ENCODE measurements at regions not wholly inside any gene's neighbourhood (a gene's known extent, or its start where the extent isn't known, plus 50 kb on each side); places are given as distances from the start of the nearest gene placed in this dataset.
A peak's percentile ranks its signal among the peaks of the same experiment; 100 is the strongest.

DNA sequence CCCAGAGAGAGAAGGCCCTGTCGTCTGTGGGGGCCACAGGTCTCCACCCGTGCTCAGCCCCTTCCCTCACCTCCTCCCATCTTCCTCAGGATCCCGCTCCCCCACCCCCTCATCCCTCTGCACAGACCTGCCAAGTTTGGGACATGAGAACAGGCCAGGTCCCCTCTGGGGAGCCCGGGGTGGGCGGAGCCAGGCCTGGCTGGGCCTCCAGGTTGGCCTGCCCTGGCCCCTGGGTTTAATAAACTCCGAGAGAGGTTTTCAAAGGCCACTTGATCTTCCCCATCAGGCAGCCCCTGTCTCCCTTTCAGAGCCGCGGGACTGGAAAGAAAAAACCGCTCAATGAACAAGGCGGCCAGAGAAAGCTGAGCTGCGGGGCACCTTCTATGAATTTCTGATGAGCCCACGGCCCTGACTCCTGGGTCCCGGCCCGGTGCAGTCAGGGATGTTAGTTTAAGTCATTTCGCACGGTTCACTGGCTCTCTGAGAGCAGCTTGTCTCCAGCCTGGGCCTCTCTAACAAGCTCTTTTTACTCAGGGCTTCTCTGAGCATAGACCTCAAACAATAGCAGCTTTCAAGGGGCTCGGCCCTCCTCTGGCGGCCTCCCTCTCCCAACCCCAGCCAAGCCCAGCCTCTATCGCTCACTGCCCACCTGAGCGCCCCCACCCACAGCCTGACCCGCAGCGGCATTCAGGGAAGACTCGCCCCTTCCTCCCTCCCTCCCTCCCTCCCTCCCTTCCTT lies 64.8 kb downstream of the RPUSD4 start:
- H4K8ac ChIP-seq (ENCODE audit: low read depth in 2 of 2, low read length in 2 of 2): no peak overlapping the region
- H4K20me1 ChIP-seq (ENCODE audit: insufficient read depth, low read length): no peaks in the 10 kb centered on the region
- no peak overlapping the region for H4K91ac ChIP-seq (ENCODE audit: insufficient read depth, low read depth, low read length)
- H3K4me3 ChIP-seq (ENCODE audit: insufficient read depth, low read depth, low read length): no peak overlapping the region
- no peak overlapping the region for H2BK15ac ChIP-seq (ENCODE audit: low read depth, low read length)
- H3K4me2 ChIP-seq (ENCODE audit: low read depth, low read length): no peak overlapping the region
- no peak overlapping the region for H3K4ac ChIP-seq (ENCODE audit: low read depth, low read length)
- no peak overlapping the region for H3K27ac ChIP-seq (ENCODE audit: insufficient read depth, low read length)
- no peak overlapping the region for H4K5ac ChIP-seq (ENCODE audit: low read depth, low read length)
- H3K27me3 ChIP-seq (ENCODE audit: control insufficient read depth, insufficient read depth, low read length): peaks cover 70% of the 10 kb centered on the region
- no peak overlapping the region for H3K9ac ChIP-seq (ENCODE audit: low read depth, low read length)
- no peak overlapping the region for H2BK120ac ChIP-seq (ENCODE audit: low read depth, low read length)
- POLR2A ChIA-PET (ENCODE audit: unreplicated experiment): no interaction called here
- dilution Hi-C loops (cut with HindIII; ENCODE audit: low sequenced_read_pairs, unreplicated experiment) (no loop called here), in situ Hi-C loops (cut with MboI; ENCODE audit: low sequenced_read_pairs) (no loop called here), intact Hi-C loops (cut with micrococcal nuclease) (no loop called here)
- peak overlapping the region; percentile 28 for H2AK9ac ChIP-seq (replicated peaks; ENCODE audit: low read depth, low read length, poor library complexity)
- no peak overlapping the region for H3K14ac ChIP-seq (replicated peaks; ENCODE audit: low read depth, low read length)
- H2AFZ ChIP-seq (replicated peaks; ENCODE audit: low read length, poor library complexity): no peak overlapping the region
- CTCF ChIA-PET: no interaction called here
- no TSS peak for BruUV-seq (replicated peaks)
- H3K23ac ChIP-seq (ENCODE audit: low read depth, low read length): no peak overlapping the region
- no peak overlapping the region for H2BK5ac ChIP-seq (ENCODE audit: low read depth, low read length, poor library complexity, severe bottlenecking)
- ATAC-seq (ENCODE audit: low read depth): no peak
- peaks cover 5% of the 10 kb centered on the region for H3K9me3 ChIP-seq (ENCODE audit: control insufficient read depth, insufficient read depth, low read length)
- H3K4me1 ChIP-seq (ENCODE audit: control insufficient read depth, insufficient read depth, low read length): no peaks in the 10 kb centered on the region; the same call in 1 of the 2 replicates
- no peak for DNase-seq
- no peak overlapping the region for H3K18ac ChIP-seq (ENCODE audit: low read depth, low read length)
- H3K56ac ChIP-seq (ENCODE audit: extremely low read depth, insufficient read depth, low read length): no peak overlapping the region
- TF ChIP-seq ELK1 (IDR thresholded peaks at IDR 0.05; ENCODE audit: borderline replicate concordance, low read depth, low read length) (no peak), RAD21 (IDR thresholded peaks at IDR 0.05; ENCODE audit: low read length) (no peak), RCOR1 (IDR thresholded peaks at IDR 0.05; ENCODE audit: insufficient replicate concordance, low read length) (no peak), CTCF (conservative IDR thresholded peaks at IDR 0.05; ENCODE audit: low read depth, low read length) (no peak), SMC3 (IDR thresholded peaks at IDR 0.05; ENCODE audit: low read depth, low read length) (no peak), RFX5 (IDR thresholded peaks at IDR 0.05; ENCODE audit: low read depth, low read length) (no peak), MAFK (IDR thresholded peaks at IDR 0.05; ENCODE audit: low read depth, low read length) (no peak), CHD1 (IDR thresholded peaks at IDR 0.05; ENCODE audit: low read depth, low read length) (no peak), NFE2L2 (IDR thresholded peaks at IDR 0.05; ENCODE audit: low read depth, low read length) (no peak), MAZ (IDR thresholded peaks at IDR 0.05; ENCODE audit: borderline replicate concordance, low read depth, low read length) (no peak), POLR2A (IDR thresholded peaks at IDR 0.05; ENCODE audit: low read depth, low read length) (no peak), BHLHE40 (IDR thresholded peaks at IDR 0.05; ENCODE audit: low read depth, low read length) (no peak), MXI1 (IDR thresholded peaks at IDR 0.05; ENCODE audit: borderline replicate concordance, low read depth, low read length) (no peak), FOS (IDR thresholded peaks at IDR 0.05; ENCODE audit: low read depth, low read length) (no peak), CEBPB (IDR thresholded peaks at IDR 0.05; ENCODE audit: low read depth, low read length) (no peak)
- TF ChIP-seq, protein P1, sequence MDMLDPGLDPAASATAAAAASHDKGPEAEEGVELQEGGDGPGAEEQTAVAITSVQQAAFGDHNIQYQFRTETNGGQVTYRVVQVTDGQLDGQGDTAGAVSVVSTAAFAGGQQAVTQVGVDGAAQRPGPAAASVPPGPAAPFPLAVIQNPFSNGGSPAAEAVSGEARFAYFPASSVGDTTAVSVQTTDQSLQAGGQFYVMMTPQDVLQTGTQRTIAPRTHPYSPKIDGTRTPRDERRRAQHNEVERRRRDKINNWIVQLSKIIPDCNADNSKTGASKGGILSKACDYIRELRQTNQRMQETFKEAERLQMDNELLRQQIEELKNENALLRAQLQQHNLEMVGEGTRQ (IDR thresholded peaks at IDR 0.05; ENCODE audit: low read depth, low read length): no peak
- H2AK5ac ChIP-seq (ENCODE audit: low read depth, low read length): no peak overlapping the region
- H3K36me3 ChIP-seq (ENCODE audit: control insufficient read depth, insufficient read depth, low read length): no peaks in the 10 kb centered on the region
- no peak overlapping the region for H2BK20ac ChIP-seq (ENCODE audit: low read depth, low read length)
- H3K79me1 ChIP-seq (ENCODE audit: low read depth in 1 of 2, low read length in 2 of 2): no peaks in the 10 kb centered on the region
- H3K9me1 ChIP-seq (ENCODE audit: insufficient read depth, low read length): no peaks in the 10 kb centered on the region
- WGBS, 2 experiments (ENCODE audit: extremely low coverage in 2 of 2, insufficient read length in 1 of 2): 57% methylated on average over 10 of the region's 23 CpGs; no CpG with 5 or more reads in 1 of the 2 experiments
